K562 (cell line): ENCODE measurements at regions not wholly inside any gene's neighbourhood (a gene's known extent, or its start where the extent isn't known, plus 50 kb on each side); places are given as distances from the start of the nearest gene placed in this dataset.

Source experiments
- ATAC-seq: fragments of 200-7000 bp; cut with Tn5 transposase; 3 replicates; pipeline ENCODE4 v1.9.1; 2020; ENCODE audit warnings: moderate library complexity
- BruUV-seq: library from RNA; stranded (reverse); fragments of 400-500 nt; replicated peaks from 2 replicates; lab custom pipeline; 2021; lab: Mats Ljungman, UMichigan
- CTCF ChIA-PET: fragments of 300-600 bp; formaldehyde crosslinking; extraction: SDS; loops from one replicate; lab custom pipeline; 2021; ENCODE audit warnings: low intra/inter-chr PET ratio; lab: Yijun Ruan, JAX
- POLR2A ChIA-PET: fragments of 300-600, 350-650 bp; sonication (Branson Sonifier 250); formaldehyde crosslinking; extraction: SDS; loops from one replicate; lab custom pipeline; 2021; ENCODE audit warnings: antibody characterized with exemption, inconsistent platforms; lab: Yijun Ruan, JAX
- DNase-seq, 4 experiments: peaks; one replicate each; pipeline versions ENCODE4 v3.0.0 to v3.0.0-alpha.2; 2011 to 2018; ENCODE audit warnings: low spot score in 3 of 4, mixed read lengths in 3 of 4; ENCODE audit errors: extremely low read depth in 1 of 4
- FAIRE-seq: peaks from 2 replicates; lab custom pipeline; 2011; peaks lifted over from hg19 to GRCh38; lab: Jason Lieb, UNC
- H2AFZ ChIP-seq: 2 replicates; pipeline ENCODE4 v1.6.0; 2011; ENCODE audit warnings: low read depth, low read length, control low read depth, inconsistent platforms
- H3K27ac ChIP-seq: fragments of 200-600 bp; 3 replicates; pipeline ENCODE4 v1.8.0; 2011; ENCODE audit warnings: low read depth, mild to moderate bottlenecking, control low read depth, inconsistent platforms, low read length, moderate library complexity, mixed read lengths; ENCODE audit errors: extremely low read depth
- H3K27me3 ChIP-seq, 2 experiments: fragments of 300-600 bp in 1 of 2; 2 replicates in 1 of 2; 3 replicates in 1 of 2; pipeline versions ENCODE4 v1.6.0 to v1.8.0; 2011; ENCODE audit warnings: inconsistent platforms in 2 of 2, low read length in 2 of 2, mild to moderate bottlenecking in 1 of 2, mixed read lengths in 1 of 2, moderate library complexity in 1 of 2; ENCODE audit not compliant: control insufficient read depth in 2 of 2, insufficient read depth in 2 of 2
- H3K36me3 ChIP-seq: fragments of 300-600 bp; 3 replicates; pipeline ENCODE4 v1.8.0; 2011; ENCODE audit warnings: mild to moderate bottlenecking, low read length, inconsistent platforms; ENCODE audit not compliant: control insufficient read depth, insufficient read depth
- H3K4me1 ChIP-seq, 2 experiments: fragments of 200-600 bp in 1 of 2; replicated peaks in 1 of 2; 2 replicates in 1 of 2; 3 replicates in 1 of 2; pipeline versions ENCODE4 v1.5.1 to v1.8.0; 2011; ENCODE audit warnings: inconsistent platforms in 2 of 2, low read length in 2 of 2, mild to moderate bottlenecking in 1 of 2, mixed read lengths in 1 of 2, moderate library complexity in 1 of 2; ENCODE audit not compliant: control insufficient read depth in 2 of 2, insufficient read depth in 2 of 2
- H3K4me2 ChIP-seq: 2 replicates; pipeline ENCODE4 v1.6.1; 2011; ENCODE audit warnings: low read length, control low read depth, inconsistent platforms, mixed read lengths; ENCODE audit not compliant: insufficient read depth
- H3K4me3 ChIP-seq: fragments of 200-600 bp; sonication (generic), shearing (Covaris generic); 2 replicates; pipeline ENCODE4 v1.5.1; 2016; ENCODE audit warnings: control low read depth, inconsistent platforms
- H3K79me2 ChIP-seq: fragments of 200-600 bp; 3 replicates; pipeline ENCODE4 v1.8.0; 2011; ENCODE audit warnings: low read length, inconsistent platforms; ENCODE audit not compliant: control insufficient read depth, insufficient read depth
- H3K9ac ChIP-seq, 2 experiments: 2 replicates each; pipeline versions ENCODE4 v1.6.0 to v1.6.1; 2011; ENCODE audit warnings: low read depth in 2 of 2, low read length in 2 of 2, control low read depth in 1 of 2, inconsistent platforms in 1 of 2, mild to moderate bottlenecking in 1 of 2, mixed read lengths in 1 of 2; ENCODE audit not compliant: insufficient read depth in 1 of 2
- H3K9me1 ChIP-seq: one replicate; pipeline ENCODE4 v1.6.0; 2011; ENCODE audit warnings: inconsistent platforms, mild to moderate bottlenecking, low read length, moderate library complexity; ENCODE audit not compliant: control insufficient read depth, insufficient read depth
- H3K9me3 ChIP-seq: replicated peaks from 2 replicates; pipeline ENCODE4 v1.5.1; 2011; ENCODE audit warnings: low read depth, low read length, inconsistent platforms; ENCODE audit not compliant: control insufficient read depth, insufficient read depth
- H4K20me1 ChIP-seq: replicated peaks from 2 replicates; pipeline ENCODE4 v1.6.1; 2011; ENCODE audit warnings: low read length, inconsistent platforms, mixed read lengths; ENCODE audit not compliant: control insufficient read depth, insufficient read depth
- CHD2 ChIP-seq: IDR thresholded peaks from 2 replicates; pipeline ENCODE4 v1.6.1; 2011; ENCODE audit warnings: low read depth, low read length
- HCFC1 ChIP-seq: IDR thresholded peaks from 2 replicates; pipeline ENCODE4 v1.6.1; 2012; ENCODE audit warnings: low read depth, low read length, improper control_type of control experiment
- HIVEP1 ChIP-seq: fragments of 250-450 bp; sonication (Bioruptor Pico); IDR thresholded peaks from 2 replicates; pipeline ENCODE4 v1.4.0; 2020; ENCODE audit warnings: mild to moderate bottlenecking
- L3MBTL2 ChIP-seq: fragments of 450-650 bp; IDR thresholded peaks from 2 replicates; pipeline ENCODE4 v1.6.1; 2016; ENCODE audit warnings: mild to moderate bottlenecking, moderate library complexity
- NRF1 ChIP-seq, 2 experiments: fragments of 450-650 bp; IDR thresholded peaks in 1 of 2; conservative IDR thresholded peaks in 1 of 2; 2 replicates each; pipeline ENCODE4 v1.6.1; 2014; ENCODE audit warnings: mild to moderate bottlenecking in 2 of 2
- POLR2H ChIP-seq: IDR thresholded peaks from 2 replicates; pipeline ENCODE4 v1.6.1; 2016; ENCODE audit warnings: missing genetic modification characterization, low read depth, mild to moderate bottlenecking, control low read depth, missing compliant biosample characterization, moderate library complexity
- STAT5B ChIP-seq: fragments of 250-450 bp; sonication (Bioruptor Pico); IDR thresholded peaks from 2 replicates; pipeline ENCODE4 v1.8.0; 2021; ENCODE audit warnings: mild to moderate bottlenecking, inconsistent platforms
- TARDBP ChIP-seq: fragments of 450-650 bp; IDR thresholded peaks from 2 replicates; pipeline ENCODE4 v1.6.1; 2016
- TCF3 ChIP-seq: sonication (generic); formaldehyde crosslinking; IDR thresholded peaks from 2 replicates; pipeline ENCODE4 v1.4.0; 2020; ENCODE audit warnings: mild to moderate bottlenecking, missing genetic modification reagents
- WGBS: fragments of 100-300 bp; shearing (Covaris generic); methylation state at CpG from one replicate; pipeline ENCODE4 v1.1.6; 2016; ENCODE audit warnings: low coverage, mixed read lengths; ENCODE audit not compliant: insufficient coverage; ENCODE audit errors: missing lambda C conversion rate; 5-methylcytosine and 5-hydroxymethylcytosine counted together
- in situ Hi-C: fragments of 300-500 bp; cut with MboI; formaldehyde crosslinking; loops from 4 replicates; pipeline ENCODE4 v1.15.0; 2018; ENCODE audit warnings: inconsistent platforms, mixed read lengths
- intact Hi-C: fragments of 100-400 bp; cut with micrococcal nuclease; formaldehyde crosslinking; loops from 2 replicates; pipeline ENCODE4 v1.14.2; 2022
- TF ChIP-seq, protein P1 (sequence below): fragments of 250-450 bp; sonication (Bioruptor Pico); IDR thresholded peaks from 2 replicates; pipeline ENCODE4 v1.5.0; 2021
- TF ChIP-seq, protein P2 (sequence below): fragments of 200-800 bp; sonication (Bioruptor generic); IDR thresholded peaks from 2 replicates; pipeline ENCODE4 v1.6.1; 2016; ENCODE audit warnings: missing genetic modification characterization, missing compliant biosample characterization
- TF ChIP-seq, protein P3 (sequence below): fragments of 250-450 bp; sonication (Bioruptor Pico); IDR thresholded peaks from 2 replicates; pipeline ENCODE4 v1.5.0; 2022; ENCODE audit warnings: mild to moderate bottlenecking

DNA sequence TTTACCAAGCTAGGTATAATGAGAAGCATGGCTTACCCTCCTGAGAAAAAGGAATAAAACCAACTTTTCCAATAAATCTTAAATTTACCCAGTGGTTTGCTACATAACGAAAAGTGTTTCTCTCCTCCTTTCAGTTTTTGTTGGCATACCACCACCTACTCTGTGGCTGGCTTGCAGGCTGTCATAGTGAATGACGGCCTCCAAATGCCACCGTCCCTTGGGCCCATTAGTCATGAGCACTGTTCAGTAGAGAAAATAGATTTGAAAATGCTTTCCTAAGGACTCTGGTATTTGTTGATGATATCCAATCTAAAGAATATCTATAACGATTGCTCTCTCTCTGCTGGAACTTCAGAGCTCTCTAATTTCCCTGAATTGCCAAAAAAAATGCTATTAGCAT lies 488.3 kb downstream of the MAGEE1 start:
- Histone ChIP-seq H4K20me1 (no peaks in the 10 kb centered on the region), H3K4me3 (no peak overlapping the region), H3K79me2 (no peaks in the 10 kb centered on the region), H3K36me3 (no peaks in the 10 kb centered on the region), H3K4me1 (no peaks in the 10 kb centered on the region), H3K9ac (no peak overlapping the region), H3K9me1 (no peaks in the 10 kb centered on the region), H2AFZ (no peak overlapping the region), H3K27ac (no peak overlapping the region), H3K9me3 (no peaks in the 10 kb centered on the region), H3K4me2 (no peak overlapping the region), H3K27me3 (no peaks in the 10 kb centered on the region)
- DNase-seq (no peak), FAIRE-seq (no peak), ATAC-seq (no peak)
- no peak for TF ChIP-seq NRF1 (conservative IDR thresholded peaks at IDR 0.05 in 1 of 2, IDR thresholded peaks at IDR 0.05 in 1 of 2)
- TF ChIP-seq, protein P1, sequence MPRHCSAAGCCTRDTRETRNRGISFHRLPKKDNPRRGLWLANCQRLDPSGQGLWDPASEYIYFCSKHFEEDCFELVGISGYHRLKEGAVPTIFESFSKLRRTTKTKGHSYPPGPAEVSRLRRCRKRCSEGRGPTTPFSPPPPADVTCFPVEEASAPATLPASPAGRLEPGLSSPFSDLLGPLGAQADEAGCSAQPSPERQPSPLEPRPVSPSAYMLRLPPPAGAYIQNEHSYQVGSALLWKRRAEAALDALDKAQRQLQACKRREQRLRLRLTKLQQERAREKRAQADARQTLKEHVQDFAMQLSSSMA (CRISPR knock-in tag) = no peak
- no peak for TF ChIP-seq HIVEP1 (CRISPR knock-in tag)
- TF ChIP-seq POLR2H = no peak
- TF ChIP-seq STAT5B (CRISPR knock-in tag) = no peak
- TF ChIP-seq, protein P2, sequence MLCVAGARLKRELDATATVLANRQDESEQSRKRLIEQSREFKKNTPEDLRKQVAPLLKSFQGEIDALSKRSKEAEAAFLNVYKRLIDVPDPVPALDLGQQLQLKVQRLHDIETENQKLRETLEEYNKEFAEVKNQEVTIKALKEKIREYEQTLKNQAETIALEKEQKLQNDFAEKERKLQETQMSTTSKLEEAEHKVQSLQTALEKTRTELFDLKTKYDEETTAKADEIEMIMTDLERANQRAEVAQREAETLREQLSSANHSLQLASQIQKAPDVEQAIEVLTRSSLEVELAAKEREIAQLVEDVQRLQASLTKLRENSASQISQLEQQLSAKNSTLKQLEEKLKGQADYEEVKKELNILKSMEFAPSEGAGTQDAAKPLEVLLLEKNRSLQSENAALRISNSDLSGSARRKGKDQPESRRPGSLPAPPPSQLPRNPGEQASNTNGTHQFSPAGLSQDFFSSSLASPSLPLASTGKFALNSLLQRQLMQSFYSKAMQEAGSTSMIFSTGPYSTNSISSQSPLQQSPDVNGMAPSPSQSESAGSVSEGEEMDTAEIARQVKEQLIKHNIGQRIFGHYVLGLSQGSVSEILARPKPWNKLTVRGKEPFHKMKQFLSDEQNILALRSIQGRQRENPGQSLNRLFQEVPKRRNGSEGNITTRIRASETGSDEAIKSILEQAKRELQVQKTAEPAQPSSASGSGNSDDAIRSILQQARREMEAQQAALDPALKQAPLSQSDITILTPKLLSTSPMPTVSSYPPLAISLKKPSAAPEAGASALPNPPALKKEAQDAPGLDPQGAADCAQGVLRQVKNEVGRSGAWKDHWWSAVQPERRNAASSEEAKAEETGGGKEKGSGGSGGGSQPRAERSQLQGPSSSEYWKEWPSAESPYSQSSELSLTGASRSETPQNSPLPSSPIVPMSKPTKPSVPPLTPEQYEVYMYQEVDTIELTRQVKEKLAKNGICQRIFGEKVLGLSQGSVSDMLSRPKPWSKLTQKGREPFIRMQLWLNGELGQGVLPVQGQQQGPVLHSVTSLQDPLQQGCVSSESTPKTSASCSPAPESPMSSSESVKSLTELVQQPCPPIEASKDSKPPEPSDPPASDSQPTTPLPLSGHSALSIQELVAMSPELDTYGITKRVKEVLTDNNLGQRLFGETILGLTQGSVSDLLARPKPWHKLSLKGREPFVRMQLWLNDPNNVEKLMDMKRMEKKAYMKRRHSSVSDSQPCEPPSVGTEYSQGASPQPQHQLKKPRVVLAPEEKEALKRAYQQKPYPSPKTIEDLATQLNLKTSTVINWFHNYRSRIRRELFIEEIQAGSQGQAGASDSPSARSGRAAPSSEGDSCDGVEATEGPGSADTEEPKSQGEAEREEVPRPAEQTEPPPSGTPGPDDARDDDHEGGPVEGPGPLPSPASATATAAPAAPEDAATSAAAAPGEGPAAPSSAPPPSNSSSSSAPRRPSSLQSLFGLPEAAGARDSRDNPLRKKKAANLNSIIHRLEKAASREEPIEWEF (CRISPR knock-in tag) = no peak
- no peak for TF ChIP-seq TARDBP
- TF ChIP-seq TCF3 (CRISPR knock-in tag) = no peak
- TF ChIP-seq CHD2 = no peak
- TF ChIP-seq HCFC1 = no peak
- no peak for TF ChIP-seq L3MBTL2
- TF ChIP-seq, protein P3, sequence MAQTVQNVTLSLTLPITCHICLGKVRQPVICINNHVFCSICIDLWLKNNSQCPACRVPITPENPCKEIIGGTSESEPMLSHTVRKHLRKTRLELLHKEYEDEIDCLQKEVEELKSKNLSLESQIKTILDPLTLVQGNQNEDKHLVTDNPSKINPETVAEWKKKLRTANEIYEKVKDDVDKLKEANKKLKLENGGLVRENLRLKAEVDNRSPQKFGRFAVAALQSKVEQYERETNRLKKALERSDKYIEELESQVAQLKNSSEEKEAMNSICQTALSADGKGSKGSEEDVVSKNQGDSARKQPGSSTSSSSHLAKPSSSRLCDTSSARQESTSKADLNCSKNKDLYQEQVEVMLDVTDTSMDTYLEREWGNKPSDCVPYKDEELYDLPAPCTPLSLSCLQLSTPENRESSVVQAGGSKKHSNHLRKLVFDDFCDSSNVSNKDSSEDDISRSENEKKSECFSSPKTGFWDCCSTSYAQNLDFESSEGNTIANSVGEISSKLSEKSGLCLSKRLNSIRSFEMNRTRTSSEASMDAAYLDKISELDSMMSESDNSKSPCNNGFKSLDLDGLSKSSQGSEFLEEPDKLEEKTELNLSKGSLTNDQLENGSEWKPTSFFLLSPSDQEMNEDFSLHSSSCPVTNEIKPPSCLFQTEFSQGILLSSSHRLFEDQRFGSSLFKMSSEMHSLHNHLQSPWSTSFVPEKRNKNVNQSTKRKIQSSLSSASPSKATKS (CRISPR knock-in tag) = no peak
- in situ Hi-C loops = no loop called here
- 0% methylated on average over 4 of the region's 4 CpGs for WGBS
- intact Hi-C loops = no loop called here
- CTCF ChIA-PET = no interaction called here
- BruUV-seq = no TSS peak
- POLR2A ChIA-PET = no interaction called here
